ENCODE measurements at regions not wholly inside any gene's neighbourhood (a gene's known extent, or its start where the extent isn't known, plus 50 kb on each side); places are given as distances from the start of the nearest gene placed in this dataset.

DNA sequence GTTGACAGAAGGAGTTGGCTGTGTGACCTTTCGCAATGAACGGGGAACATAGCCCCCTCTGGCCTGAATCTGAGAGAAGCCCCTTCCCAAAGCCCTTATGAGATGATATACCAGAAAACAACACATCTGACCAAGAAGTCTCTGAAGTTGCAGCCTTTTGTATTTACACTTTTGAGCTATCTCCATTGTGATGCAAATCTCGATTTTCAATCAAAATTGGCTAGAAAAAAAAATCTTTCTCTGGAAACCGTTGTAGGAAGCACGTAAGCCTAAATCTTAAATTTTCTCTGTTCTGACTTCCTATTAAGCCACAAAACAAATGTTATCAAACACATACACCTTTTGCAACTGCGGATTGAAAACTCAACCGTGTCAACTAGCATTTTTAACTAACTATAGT is 71.4 kb upstream of the OLIG2 start:
- FAIRE-seq (no peak), DNase-seq (ENCODE audit: low read depth in 1 of 2, low spot score in 2 of 2) (no peak)
- Histone ChIP-seq H3K27ac (ENCODE audit: low read depth, low read length) (no peak overlapping the region), H4K20me1 (replicated peaks in 1 of 2; ENCODE audit: control insufficient read depth in 1 of 2, insufficient read depth in 2 of 2, low read length in 2 of 2) (no peaks in the 10 kb centered on the region), H3K4me1 (replicated peaks in 1 of 4; ENCODE audit: control insufficient read depth in 3 of 4, insufficient read depth in 4 of 4, low read length in 3 of 4) (peaks cover 5 to 17% (median 9%) of the 10 kb centered on the region in 4 experiments; a peak in 6 of 7 replicates), H2BK5ac (ENCODE audit: low read depth, low read length) (no peak overlapping the region), H3K27me3 (replicated peaks in 1 of 4; ENCODE audit: control insufficient read depth in 3 of 4, extremely low read depth in 1 of 4, insufficient read depth in 3 of 4, low read length in 3 of 4) (no peaks in the 10 kb centered on the region), H3K4me2 (ENCODE audit: insufficient read depth in 1 of 2, low read depth in 2 of 2, low read length in 2 of 2) (no peak overlapping the region), H3K79me2 (ENCODE audit: control insufficient read depth in 1 of 2, insufficient read depth in 2 of 2, low read length in 2 of 2) (no peaks in the 10 kb centered on the region), H3K36me3 (ENCODE audit: control insufficient read depth in 2 of 4, insufficient read depth in 4 of 4, low read length in 3 of 4) (no peaks in the 10 kb centered on the region), H3K4ac (replicated peaks; ENCODE audit: insufficient read length, low read depth, low read length) (no peak overlapping the region), H3K23me2 (ENCODE audit: low read depth, low read length) (no peaks in the 10 kb centered on the region), H4K5ac (ENCODE audit: insufficient read length, low read depth, low read length) (no peak overlapping the region), H3K9me3 (ENCODE audit: insufficient read depth in 2 of 2, low read depth in 1 of 2, low read length in 1 of 2) (no peaks in the 10 kb centered on the region), H2AFZ (ENCODE audit: low read length) (no peak overlapping the region), H3K9ac (replicated peaks in 1 of 4; ENCODE audit: extremely low read depth in 1 of 4, low read depth in 3 of 4, low read length in 3 of 4) (no peak overlapping the region), H2AK5ac (ENCODE audit: low read depth, low read length) (no peak overlapping the region), H3K14ac (ENCODE audit: insufficient read length) (no peak overlapping the region), H3K23ac (ENCODE audit: insufficient read length) (no peak overlapping the region), H2BK15ac (ENCODE audit: low read length) (no peak overlapping the region), H4K8ac (ENCODE audit: extremely low read depth, insufficient read depth, low read length) (no peak overlapping the region), H3K18ac (ENCODE audit: extremely low read depth, low read length) (no peak overlapping the region), H2BK120ac (replicated peaks; ENCODE audit: low read depth, low read length) (no peak overlapping the region), H3K56ac (replicated peaks; ENCODE audit: insufficient read length, low read depth, low read length) (no peak overlapping the region), H4K91ac (replicated peaks; ENCODE audit: insufficient read length, low read length) (no peak overlapping the region), H3K79me1 (ENCODE audit: low read depth, low read length) (no peaks in the 10 kb centered on the region), H3K4me3 (ENCODE audit: extremely low read depth in 1 of 4, insufficient read depth in 2 of 4, low read depth in 3 of 4, low read length in 4 of 4) (no peak overlapping the region), H2BK12ac (ENCODE audit: low read depth, low read length) (no peak overlapping the region), H2BK20ac (ENCODE audit: low read length) (no peak overlapping the region)
- CTCF ChIA-PET (ENCODE audit: partially characterized antibody): interaction anchor here (2.6 kb wide), 1 partner anchor 39 kb away, joined by 8 read pairs; no protein-coding TSS in a partner anchor
- TF ChIP-seq POU5F1 (IDR thresholded peaks at IDR 0.05; ENCODE audit: low read depth, low read length) (0 out of 2 replicates have a peak, but pooled peaks have one; percentile 53), JUN (IDR thresholded peaks at IDR 0.05; ENCODE audit: low read depth, low read length) (no peak)
- POLR2A ChIA-PET (ENCODE audit: partially characterized antibody): interaction anchor here (0.7 to 1.5 kb wide), 2 partner anchors 14 to 349 kb away, joined by 3 read pairs; no protein-coding TSS in a partner anchor
- 57% methylated on average over 7 of the region's 7 CpGs; no CpG with 5 or more reads in 1 of the 2 experiments for WGBS, 2 experiments (ENCODE audit: extremely low coverage in 1 of 2, insufficient coverage in 1 of 2, insufficient read length in 1 of 2, insufficient replicate concordance in 2 of 2, low coverage in 1 of 2, low lambda C conversion rate in 2 of 2, missing lambda C conversion rate in 1 of 2)
